SIG-M5 treated with dmso at 0.1 percent for 504 hours (cell line): ENCODE measurements at regions not wholly inside any gene's neighbourhood (a gene's known extent, or its start where the extent isn't known, plus 50 kb on each side); places are given as distances from the start of the nearest gene placed in this dataset.
"Not testable (repeated sequence)": the region's sequence is repeated elsewhere in the genome, so short reads cannot be mapped to it uniquely, and the experiment has no call there.

Experiments
- DNase-seq: peaks from one replicate; lab custom pipeline; 2025; ENCODE audit not compliant: unreplicated experiment; lab: John Stamatoyannopoulos, UW

- no peak for DNase-seq
Observed at GRCh38 chr11:22454461-22455090, 116.4 kb downstream of the SLC17A6 start.

DNA sequence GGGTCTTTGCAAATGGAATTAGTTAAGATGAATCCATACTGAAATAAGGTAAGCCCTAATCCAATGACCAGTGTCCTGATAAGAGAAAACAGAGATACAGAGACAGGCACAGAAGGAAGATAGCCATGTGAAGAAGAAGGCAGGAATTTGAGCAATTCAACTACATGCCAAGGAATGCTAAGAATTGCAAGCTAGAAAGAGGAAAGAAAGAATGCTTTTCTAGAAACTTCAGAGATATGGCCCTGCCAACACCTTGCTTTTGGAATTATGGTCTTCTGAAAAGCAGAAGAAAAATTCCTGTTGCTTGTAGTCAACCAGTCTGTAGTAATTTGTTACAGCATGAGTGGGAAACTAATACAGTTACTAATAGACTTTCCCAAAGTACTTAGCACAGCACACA is 111.3 kb downstream of the SLC17A6 start:
- no peak for DNase-seq

GRCh38 chr11:22444076-22444475 is 105.9 kb downstream of the SLC17A6 start:
- no peak for DNase-seq

DNA sequence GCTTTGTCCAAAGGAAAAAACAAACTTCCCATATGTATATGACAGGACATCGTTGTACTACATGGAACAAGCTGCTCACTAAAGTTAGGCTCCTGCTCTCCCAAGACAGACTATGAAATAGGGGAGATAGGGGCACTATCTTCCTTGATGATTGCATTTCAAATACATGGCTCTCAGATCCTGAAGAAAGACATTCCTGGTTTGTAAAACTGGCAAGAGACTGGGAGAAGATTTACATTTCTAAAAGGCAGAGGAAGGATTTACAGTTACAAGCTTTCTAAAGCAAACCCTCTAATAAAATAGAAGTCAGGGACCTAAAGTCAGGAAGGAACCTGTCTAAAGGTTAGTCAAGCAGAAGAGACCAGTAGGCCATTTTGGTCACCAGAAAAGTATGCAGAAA is 103.7 kb downstream of the SLC17A6 start:
- no peak for DNase-seq

- DNase-seq: not testable (repeated sequence)
Observed at GRCh38 chr11:22435582-22435981, 97.4 kb downstream of the SLC17A6 start.

DNA sequence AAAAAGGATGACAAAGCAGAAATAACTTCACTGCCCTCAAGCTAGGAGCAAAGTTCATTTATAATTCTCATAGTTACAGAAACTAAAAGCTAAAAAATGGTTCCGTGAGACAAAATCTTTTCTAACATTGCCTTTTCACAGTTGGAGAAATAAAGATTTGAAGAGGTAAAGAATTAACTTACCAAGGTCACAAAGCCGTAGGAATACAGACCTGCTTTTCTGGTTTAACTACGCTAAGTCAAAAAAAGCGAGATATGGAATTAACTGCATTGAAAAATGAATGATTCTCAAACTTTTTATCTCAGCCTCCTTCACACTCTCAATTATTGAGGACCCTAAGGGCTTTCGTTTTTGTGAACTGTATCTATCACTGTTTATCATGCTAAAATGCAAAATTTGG is 95.3 kb downstream of the SLC17A6 start:
- no peak for DNase-seq

DNA sequence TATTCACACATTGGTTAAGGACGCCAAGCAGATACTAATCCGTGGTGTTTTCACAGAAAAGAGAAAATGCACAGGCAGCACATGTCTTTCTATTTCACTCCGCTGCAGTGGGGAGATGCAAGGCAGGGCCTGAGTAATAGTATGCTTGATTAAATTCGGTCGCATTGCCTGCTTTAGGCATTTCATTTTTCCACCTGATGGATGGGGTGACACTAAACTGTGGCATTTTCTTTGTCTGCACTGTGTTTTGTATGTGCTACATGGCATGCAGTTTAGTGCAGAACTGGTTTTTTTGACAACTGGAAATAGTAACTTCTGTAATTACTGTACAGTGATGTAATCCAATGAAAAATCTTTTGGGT is 94.9 kb downstream of the SLC17A6 start:
- no peak for DNase-seq

- DNase-seq: no peak
Observed at GRCh38 chr11:22432291-22433093, 94.3 kb downstream of the SLC17A6 start.

GRCh38 chr11:22431106-22431505 is 92.9 kb downstream of the SLC17A6 start:
- no peak for DNase-seq

- no peak for DNase-seq
Observed at GRCh38 chr11:22430639-22431038, 92.5 kb downstream of the SLC17A6 start.

DNA sequence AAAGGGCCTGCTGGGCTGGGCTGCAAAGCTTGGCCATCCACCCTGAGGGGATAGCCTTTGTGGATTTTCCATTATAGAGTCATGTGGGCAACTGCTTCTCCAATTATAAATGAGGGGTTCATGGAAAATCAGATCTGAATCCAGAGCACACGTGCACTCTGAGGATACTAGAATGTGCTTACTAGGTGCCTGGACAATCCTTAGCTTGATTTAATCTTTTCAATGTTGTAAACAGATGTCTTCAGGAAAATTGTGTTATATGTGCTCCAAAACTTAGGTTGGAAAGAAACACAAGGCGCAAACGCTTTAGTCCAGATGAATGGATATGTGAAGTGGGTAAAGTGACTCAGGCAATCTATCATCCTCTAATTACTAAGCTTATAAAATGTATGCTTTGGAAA is 92.0 kb downstream of the SLC17A6 start:
- DNase-seq: no peak
